Activated naive CD4-positive, alpha-beta T cell treated with anti-CD3 and anti-CD28 coated beads for 36 hours (primary cell): ENCODE measurements at regions not wholly inside any gene's neighbourhood (a gene's known extent, or its start where the extent isn't known, plus 50 kb on each side); places are given as distances from the start of the nearest gene placed in this dataset.
"Not testable (repeated sequence)": the region's sequence is repeated elsewhere in the genome, so short reads cannot be mapped to it uniquely, and the experiment has no call there.

Experiments used
- CTCF ChIA-PET: fragments of 350-600 bp; sonication (Branson Sonifier 250); formaldehyde crosslinking; loops from one replicate; lab custom pipeline; 2021; ENCODE audit warnings: antibody characterized with exemption; lab: Charles Lee
- DNase-seq: peaks from one replicate; pipeline ENCODE4 v3.0.0-alpha.2; 2020
- H3K27ac Mint-ChIP-seq: one replicate; pipeline ENCODE4 v1.8.0; 2021; ENCODE audit warnings: mild to moderate bottlenecking, mixed read lengths
- H3K27me3 Mint-ChIP-seq: one replicate; pipeline ENCODE4 v1.8.0; 2021; ENCODE audit warnings: low read depth, mixed read lengths
- H3K36me3 Mint-ChIP-seq: one replicate; pipeline ENCODE4 v1.8.0; 2021; ENCODE audit warnings: low read depth, mixed read lengths
- H3K4me1 Mint-ChIP-seq: one replicate; pipeline ENCODE4 v1.8.0; 2021; ENCODE audit warnings: low read depth, mixed read lengths
- H3K4me3 Mint-ChIP-seq: one replicate; pipeline ENCODE4 v1.8.0; 2021; ENCODE audit warnings: mild to moderate bottlenecking, moderate library complexity, mixed read lengths
- H3K9me3 Mint-ChIP-seq: one replicate; pipeline ENCODE4 v1.8.0; 2021; ENCODE audit warnings: mixed read lengths
- intact Hi-C: fragments of 100-400 bp; cut with micrococcal nuclease; formaldehyde crosslinking; loops from one replicate; pipeline ENCODE4 v1.15.1; 2023

- intact Hi-C loops: no loop called here
- DNase-seq: no peak
- H3K27ac Mint-ChIP-seq: no peak overlapping the region
- peaks cover 29% of the 10 kb centered on the region for H3K27me3 Mint-ChIP-seq
- H3K9me3 Mint-ChIP-seq: no peaks in the 10 kb centered on the region
- no peaks in the 10 kb centered on the region for H3K4me1 Mint-ChIP-seq
- no peak overlapping the region for H3K4me3 Mint-ChIP-seq
- no peaks in the 10 kb centered on the region for H3K36me3 Mint-ChIP-seq
- CTCF ChIA-PET: no interaction called here
Observed at GRCh38 chr9:87022178-87022577, 74.9 kb upstream of the GAS1 start.

GRCh38 chr9:87026204-87026603, 78.9 kb upstream of the GAS1 start:
- Mint-ChIP-seq H3K27ac (no peak overlapping the region), H3K36me3 (no peaks in the 10 kb centered on the region), H3K4me1 (no peaks in the 10 kb centered on the region), H3K4me3 (no peak overlapping the region), H3K27me3 (peaks cover 23% of the 10 kb centered on the region), H3K9me3 (peaks cover 2% of the 10 kb centered on the region)
- DNase-seq: no peak
- CTCF ChIA-PET: no interaction called here
- intact Hi-C loops: no loop called here

- CTCF ChIA-PET, intact Hi-C loops, H3K4me1 Mint-ChIP-seq, H3K27ac Mint-ChIP-seq, DNase-seq, H3K9me3 Mint-ChIP-seq, H3K36me3 Mint-ChIP-seq, H3K4me3 Mint-ChIP-seq: not testable (repeated sequence)
- peaks cover 23% of the 10 kb centered on the region for H3K27me3 Mint-ChIP-seq
Observed at GRCh38 chr9:87028836-87029235, 81.5 kb upstream of the GAS1 start.

GRCh38 chr9:87029905-87030304, 82.6 kb upstream of the GAS1 start:
- DNase-seq: no peak
- Mint-ChIP-seq H3K9me3 (peaks cover 2% of the 10 kb centered on the region), H3K36me3 (no peaks in the 10 kb centered on the region), H3K27ac (no peak overlapping the region), H3K4me1 (no peaks in the 10 kb centered on the region), H3K4me3 (no peak overlapping the region), H3K27me3 (peaks cover 18% of the 10 kb centered on the region)
- CTCF ChIA-PET: no interaction called here
- intact Hi-C loops: no loop called here

- Mint-ChIP-seq H3K36me3 (no peaks in the 10 kb centered on the region), H3K9me3 (no peaks in the 10 kb centered on the region), H3K27me3 (peaks cover 3% of the 10 kb centered on the region), H3K4me1 (peaks cover 2% of the 10 kb centered on the region), H3K27ac (no peak overlapping the region), H3K4me3 (no peak overlapping the region)
- intact Hi-C loops: no loop called here
- CTCF ChIA-PET: no interaction called here
- DNase-seq: no peak
Observed at GRCh38 chr9:87034841-87035240, 87.5 kb upstream of the GAS1 start.

- CTCF ChIA-PET: no interaction called here
- Mint-ChIP-seq H3K36me3 (no peaks in the 10 kb centered on the region), H3K4me3 (no peak overlapping the region), H3K27ac (no peak overlapping the region), H3K4me1 (peaks cover 8% of the 10 kb centered on the region), H3K9me3 (peaks cover 3% of the 10 kb centered on the region), H3K27me3 (peaks cover 3% of the 10 kb centered on the region)
- no peak for DNase-seq
- intact Hi-C loops: no loop called here
Observed at GRCh38 chr9:87035879-87036278, 88.6 kb upstream of the GAS1 start.

GRCh38 chr9:87036506-87036905, 89.2 kb upstream of the GAS1 start:
- no peak for DNase-seq
- no peak overlapping the region for H3K4me3 Mint-ChIP-seq
- H3K4me1 Mint-ChIP-seq: peaks cover 8% of the 10 kb centered on the region
- CTCF ChIA-PET: no interaction called here
- no peak overlapping the region for H3K27ac Mint-ChIP-seq
- H3K9me3 Mint-ChIP-seq: peaks cover 3% of the 10 kb centered on the region
- H3K36me3 Mint-ChIP-seq: peaks cover under 1% of the 10 kb centered on the region
- intact Hi-C loops: no loop called here
- peaks cover 3% of the 10 kb centered on the region for H3K27me3 Mint-ChIP-seq

- no peaks in the 10 kb centered on the region for H3K27me3 Mint-ChIP-seq
- CTCF ChIA-PET: no interaction called here
- peaks cover 3% of the 10 kb centered on the region for H3K9me3 Mint-ChIP-seq
- no peak for DNase-seq
- peaks cover 8% of the 10 kb centered on the region for H3K4me1 Mint-ChIP-seq
- H3K27ac Mint-ChIP-seq: no peak overlapping the region
- intact Hi-C loops: no loop called here
- no peak overlapping the region for H3K4me3 Mint-ChIP-seq
- H3K36me3 Mint-ChIP-seq: peaks cover 2% of the 10 kb centered on the region
Observed at GRCh38 chr9:87039809-87040392, 92.6 kb upstream of the GAS1 start.

- H3K4me3 Mint-ChIP-seq: no peak overlapping the region
- H3K27ac Mint-ChIP-seq: no peak overlapping the region
- CTCF ChIA-PET: no interaction called here
- no peak for DNase-seq
- H3K9me3 Mint-ChIP-seq: peaks cover 3% of the 10 kb centered on the region
- peaks cover 8% of the 10 kb centered on the region for H3K4me1 Mint-ChIP-seq
- peaks cover 2% of the 10 kb centered on the region for H3K36me3 Mint-ChIP-seq
- intact Hi-C loops: no loop called here
- no peaks in the 10 kb centered on the region for H3K27me3 Mint-ChIP-seq
Observed at GRCh38 chr9:87040410-87041009, 93.2 kb upstream of the GAS1 start.

GRCh38 chr9:87041553-87042235, 94.4 kb upstream of the GAS1 start:
- H3K36me3 Mint-ChIP-seq, H3K27ac Mint-ChIP-seq, intact Hi-C loops, CTCF ChIA-PET, H3K27me3 Mint-ChIP-seq, H3K4me3 Mint-ChIP-seq, DNase-seq, H3K9me3 Mint-ChIP-seq, H3K4me1 Mint-ChIP-seq: not testable (repeated sequence)

GRCh38 chr9:87049929-87050608, 102.8 kb upstream of the GAS1 start:
- H3K27ac Mint-ChIP-seq, H3K9me3 Mint-ChIP-seq, intact Hi-C loops, H3K4me1 Mint-ChIP-seq, H3K4me3 Mint-ChIP-seq, CTCF ChIA-PET, DNase-seq, H3K36me3 Mint-ChIP-seq: not testable (repeated sequence)
- peaks cover 12% of the 10 kb centered on the region for H3K27me3 Mint-ChIP-seq

GRCh38 chr9:87054999-87055686, 107.8 kb upstream of the GAS1 start:
- no peak for DNase-seq
- Mint-ChIP-seq H3K4me1 (no peaks in the 10 kb centered on the region), H3K27me3 (peaks cover 32% of the 10 kb centered on the region), H3K9me3 (no peaks in the 10 kb centered on the region), H3K4me3 (no peak overlapping the region), H3K36me3 (no peaks in the 10 kb centered on the region), H3K27ac (no peak overlapping the region)
- intact Hi-C loops: no loop called here
- CTCF ChIA-PET: interaction anchor here (0.5 kb wide), 1 partner anchor 1237 kb away, joined by 3 read pairs; no protein-coding TSS in a partner anchor
